H9 (cell line): ENCODE measurements at regions not wholly inside any gene's neighbourhood (a gene's known extent, or its start where the extent isn't known, plus 50 kb on each side); places are given as distances from the start of the nearest gene placed in this dataset.

Experiments used
- DNase-seq: peaks from one replicate; pipeline ENCODE4 v3.0.0-alpha.2; 2017
- H2AFZ ChIP-seq: one replicate; pipeline ENCODE4 v1.6.1; 2013; ENCODE audit warnings: mild to moderate bottlenecking, low read length, control low read depth, moderate library complexity
- H2AK5ac ChIP-seq: 2 replicates; pipeline ENCODE4 v1.6.1; 2013; ENCODE audit warnings: low read length, control low read depth, mixed read lengths; ENCODE audit not compliant: insufficient read length
- H2BK120ac ChIP-seq: one replicate; pipeline ENCODE4 v1.6.1; 2013; ENCODE audit warnings: low read depth, mild to moderate bottlenecking, low read length, control low read depth, inconsistent platforms; ENCODE audit not compliant: poor library complexity, severe bottlenecking
- H2BK12ac ChIP-seq: 2 replicates; pipeline ENCODE4 v1.6.1; 2013; ENCODE audit warnings: low read length, control low read depth, mixed read lengths, low read depth; ENCODE audit not compliant: insufficient read length
- H2BK15ac ChIP-seq: 2 replicates; pipeline ENCODE4 v1.6.1; 2013; ENCODE audit warnings: low read depth, low read length, control low read depth
- H2BK20ac ChIP-seq: one replicate; pipeline ENCODE4 v1.6.1; 2013; ENCODE audit warnings: low read depth, mild to moderate bottlenecking, low read length, control low read depth, inconsistent platforms; ENCODE audit not compliant: poor library complexity, severe bottlenecking
- H2BK5ac ChIP-seq: 2 replicates; pipeline ENCODE4 v1.6.1; 2013; ENCODE audit warnings: low read length, control low read depth, mixed read lengths; ENCODE audit not compliant: insufficient read length
- H3K14ac ChIP-seq: 2 replicates; pipeline ENCODE4 v1.6.1; 2013; ENCODE audit warnings: low read length, control low read depth; ENCODE audit not compliant: insufficient read depth
- H3K18ac ChIP-seq: 2 replicates; pipeline ENCODE4 v1.6.1; 2013; ENCODE audit warnings: low read depth, mild to moderate bottlenecking, mixed read lengths, low read length, control low read depth; ENCODE audit not compliant: insufficient read length
- H3K23ac ChIP-seq: 2 replicates; pipeline ENCODE4 v1.6.1; 2013; ENCODE audit warnings: low read length, control low read depth, mixed read lengths, low read depth; ENCODE audit not compliant: insufficient read length
- H3K23me2 ChIP-seq: 2 replicates; pipeline ENCODE4 v1.6.1; 2013; ENCODE audit warnings: low read depth, mild to moderate bottlenecking, mixed read lengths, low read length, control low read depth; ENCODE audit not compliant: insufficient read length, poor library complexity, severe bottlenecking
- H3K27ac ChIP-seq: 2 replicates; pipeline ENCODE4 v1.5.1; 2013; ENCODE audit warnings: low read length, control low read depth, mixed read lengths, low read depth; ENCODE audit not compliant: insufficient read length
- H3K27me3 ChIP-seq: 2 replicates; pipeline ENCODE4 v1.6.1; 2013; ENCODE audit warnings: low read length, control low read depth, inconsistent platforms; ENCODE audit not compliant: insufficient read depth
- H3K4ac ChIP-seq: 2 replicates; pipeline ENCODE4 v1.6.1; 2013; ENCODE audit warnings: low read depth, mild to moderate bottlenecking, control low read depth, inconsistent platforms, low read length, moderate library complexity
- H3K4me1 ChIP-seq: 2 replicates; pipeline ENCODE4 v1.6.1; 2013; ENCODE audit warnings: low read length, control low read depth, inconsistent platforms; ENCODE audit not compliant: insufficient read depth
- H3K4me2 ChIP-seq: 2 replicates; pipeline ENCODE4 v1.6.1; 2013; ENCODE audit warnings: low read length, control low read depth, mixed read lengths; ENCODE audit not compliant: insufficient read length, insufficient read depth
- H3K56ac ChIP-seq: 2 replicates; pipeline ENCODE4 v1.6.1; 2013; ENCODE audit warnings: low read depth, mild to moderate bottlenecking, mixed read lengths, low read length, control low read depth; ENCODE audit not compliant: insufficient read length
- H3K79me1 ChIP-seq: 2 replicates; pipeline ENCODE4 v1.6.1; 2013; ENCODE audit warnings: low read depth, mild to moderate bottlenecking, moderate library complexity, low read length, control low read depth, inconsistent platforms; ENCODE audit not compliant: insufficient read depth, poor library complexity, severe bottlenecking
- H3K79me2 ChIP-seq: 2 replicates; pipeline ENCODE4 v1.6.1; 2013; ENCODE audit warnings: low read length, control low read depth, inconsistent platforms; ENCODE audit not compliant: insufficient read depth
- H3K9ac ChIP-seq: 2 replicates; pipeline ENCODE4 v1.6.1; 2013; ENCODE audit warnings: low read length, control low read depth, mixed read lengths; ENCODE audit not compliant: insufficient read length; ENCODE audit errors: extremely low read depth
- H3K9me3 ChIP-seq: one replicate; pipeline ENCODE4 v1.6.1; 2013; ENCODE audit warnings: low read depth, low read length, inconsistent platforms; ENCODE audit not compliant: control insufficient read depth
- H3T11ph ChIP-seq: one replicate; pipeline ENCODE4 v1.6.1; 2013; ENCODE audit warnings: mild to moderate bottlenecking, low read length, control low read depth, inconsistent platforms
- H4K20me1 ChIP-seq: one replicate; pipeline ENCODE4 v1.6.1; 2013; ENCODE audit not compliant: control insufficient read depth, insufficient read length, insufficient read depth
- H4K5ac ChIP-seq: 2 replicates; pipeline ENCODE4 v1.6.1; 2013; ENCODE audit warnings: low read depth, mild to moderate bottlenecking, mixed read lengths, low read length, control low read depth; ENCODE audit not compliant: insufficient read length
- H4K8ac ChIP-seq: replicated peaks from 2 replicates; pipeline ENCODE4 v1.6.1; 2013; ENCODE audit warnings: low read length, control low read depth, mixed read lengths, low read depth; ENCODE audit not compliant: insufficient read length
- H4K91ac ChIP-seq: 2 replicates; pipeline ENCODE4 v1.6.1; 2013; ENCODE audit warnings: low read depth, mild to moderate bottlenecking, moderate library complexity, mixed read lengths, low read length, control low read depth; ENCODE audit not compliant: insufficient read length
- H3K27ac Mint-ChIP-seq, 3 experiments: 2 replicates in 2 of 3; 3 replicates in 1 of 3; pipeline ENCODE4 v1.8.0; 2020 to 2021; ENCODE audit warnings: mixed read lengths in 3 of 3, mild to moderate bottlenecking in 1 of 3, moderate library complexity in 1 of 3
- H3K27me3 Mint-ChIP-seq: 2 replicates; pipeline ENCODE4 v1.8.0; 2021; ENCODE audit warnings: low read depth, mild to moderate bottlenecking, moderate library complexity, mixed read lengths
- H3K36me3 Mint-ChIP-seq, 3 experiments: 2 replicates in 2 of 3; 3 replicates in 1 of 3; pipeline ENCODE4 v1.8.0; 2020 to 2021; ENCODE audit warnings: low read depth in 3 of 3, mixed read lengths in 3 of 3; ENCODE audit not compliant: insufficient read depth in 1 of 3
- H3K4me1 Mint-ChIP-seq, 2 experiments: 2 replicates each; pipeline ENCODE4 v1.8.0; 2020; ENCODE audit warnings: mixed read lengths in 2 of 2
- H3K4me3 Mint-ChIP-seq, 2 experiments: 2 replicates in 1 of 2; 3 replicates in 1 of 2; pipeline ENCODE4 v1.8.0; 2020 to 2021; ENCODE audit warnings: mild to moderate bottlenecking in 2 of 2, mixed read lengths in 2 of 2, moderate library complexity in 1 of 2
- H3K9me3 Mint-ChIP-seq, 2 experiments: 2 replicates in 1 of 2; 3 replicates in 1 of 2; pipeline ENCODE4 v1.8.0; 2020; ENCODE audit warnings: mild to moderate bottlenecking in 2 of 2, mixed read lengths in 2 of 2, moderate library complexity in 1 of 2
- WGBS: extraction: QIAGEN DNeasy Blood & Tissue Kit; methylation state at CpG from one replicate; pipeline ENCODE4 v1.1.7; 2013; ENCODE audit warnings: missing lambda C conversion rate, low lambda C conversion rate, mixed read lengths; ENCODE audit not compliant: insufficient read length; ENCODE audit errors: extremely low coverage; 5-methylcytosine and 5-hydroxymethylcytosine counted together
- TF ChIP-seq, protein P1 (sequence below): fragments of 200-600 bp; sonication (generic); conservative IDR thresholded peaks from 3 replicates; pipeline ENCODE4 v1.8.0; 2021; ENCODE audit warnings: antibody characterized with exemption, mild to moderate bottlenecking

DNA sequence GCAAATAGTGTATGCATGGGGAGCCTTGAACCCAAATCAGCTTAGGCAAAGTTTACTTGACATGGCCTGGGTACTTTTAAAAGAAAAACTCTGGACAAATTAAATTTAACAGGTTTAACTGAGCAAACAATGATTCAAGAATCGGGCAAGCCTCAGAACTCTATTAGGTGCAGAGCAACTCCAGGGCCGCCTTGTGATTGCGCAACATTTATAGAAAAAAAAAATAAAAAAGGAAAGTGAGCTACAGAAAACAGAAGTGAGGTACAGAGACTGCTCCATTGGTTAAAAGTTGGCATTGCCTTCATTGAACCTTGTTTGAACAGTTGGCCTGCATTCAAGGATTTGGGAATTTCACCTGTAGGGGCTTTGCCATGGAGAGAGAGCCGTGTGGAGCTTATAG is 421.0 kb upstream of the TSHZ3 start:
- Histone ChIP-seq H3K27ac (no peak overlapping the region), H2BK20ac (no peak overlapping the region), H2AK5ac (no peak overlapping the region), H2BK120ac (no peak overlapping the region), H2AFZ (no peak overlapping the region), H3K4me1 (no peaks in the 10 kb centered on the region; the same call in 1 of the 2 replicates), H4K91ac (no peak overlapping the region), H4K5ac (no peak overlapping the region), H3K9me3 (no peaks in the 10 kb centered on the region), H3T11ph (no peak overlapping the region), H3K18ac (no peak overlapping the region), H3K56ac (no peak overlapping the region), H3K14ac (no peak overlapping the region), H4K20me1 (no peaks in the 10 kb centered on the region), H4K8ac (no peak overlapping the region), H3K9ac (no peak overlapping the region), H2BK5ac (no peak overlapping the region), H2BK12ac (no peak overlapping the region), H3K79me1 (no peaks in the 10 kb centered on the region), H3K4ac (no peak overlapping the region), H3K4me2 (no peak overlapping the region), H3K79me2 (no peaks in the 10 kb centered on the region), H2BK15ac (no peak overlapping the region), H3K23me2 (peaks cover 3% of the 10 kb centered on the region), H3K27me3 (no peaks in the 10 kb centered on the region), H3K23ac (no peak overlapping the region)
- peaks cover 4 to 5% of the 10 kb centered on the region in 2 experiments; a peak in 2 of 5 replicates for H3K9me3 Mint-ChIP-seq
- TF ChIP-seq, protein P1, sequence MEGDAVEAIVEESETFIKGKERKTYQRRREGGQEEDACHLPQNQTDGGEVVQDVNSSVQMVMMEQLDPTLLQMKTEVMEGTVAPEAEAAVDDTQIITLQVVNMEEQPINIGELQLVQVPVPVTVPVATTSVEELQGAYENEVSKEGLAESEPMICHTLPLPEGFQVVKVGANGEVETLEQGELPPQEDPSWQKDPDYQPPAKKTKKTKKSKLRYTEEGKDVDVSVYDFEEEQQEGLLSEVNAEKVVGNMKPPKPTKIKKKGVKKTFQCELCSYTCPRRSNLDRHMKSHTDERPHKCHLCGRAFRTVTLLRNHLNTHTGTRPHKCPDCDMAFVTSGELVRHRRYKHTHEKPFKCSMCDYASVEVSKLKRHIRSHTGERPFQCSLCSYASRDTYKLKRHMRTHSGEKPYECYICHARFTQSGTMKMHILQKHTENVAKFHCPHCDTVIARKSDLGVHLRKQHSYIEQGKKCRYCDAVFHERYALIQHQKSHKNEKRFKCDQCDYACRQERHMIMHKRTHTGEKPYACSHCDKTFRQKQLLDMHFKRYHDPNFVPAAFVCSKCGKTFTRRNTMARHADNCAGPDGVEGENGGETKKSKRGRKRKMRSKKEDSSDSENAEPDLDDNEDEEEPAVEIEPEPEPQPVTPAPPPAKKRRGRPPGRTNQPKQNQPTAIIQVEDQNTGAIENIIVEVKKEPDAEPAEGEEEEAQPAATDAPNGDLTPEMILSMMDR = no peak
- WGBS = no CpG with 5 or more reads among the region's 4 CpGs
- H3K4me1 Mint-ChIP-seq = peaks cover 8% of the 10 kb centered on the region in 2 experiments; a peak in 3 of 4 replicates
- H3K36me3 Mint-ChIP-seq = 0 out of 7 replicates have a peak, but pooled peaks cover 0 to under 1% (median 0%) of the 10 kb centered on the region in 3 experiments
- H3K27me3 Mint-ChIP-seq = no peaks in the 10 kb centered on the region; the same call in 1 of the 2 replicates
- no peak overlapping the region for H3K4me3 Mint-ChIP-seq
- H3K27ac Mint-ChIP-seq = no peak overlapping the region
- DNase-seq = no peak
